Progenitor cell of endocrine pancreas (in vitro differentiated cells): ENCODE measurements at regions not wholly inside any gene's neighbourhood (a gene's known extent, or its start where the extent isn't known, plus 50 kb on each side); places are given as distances from the start of the nearest gene placed in this dataset.
"Not testable (repeated sequence)": the region's sequence is repeated elsewhere in the genome, so short reads cannot be mapped to it uniquely, and the experiment has no call there.

Experiments used
- DNase-seq: peaks from one replicate; pipeline ENCODE4 v3.0.0; 2021; ENCODE audit warnings: low spot score; ENCODE audit not compliant: unreplicated experiment
- H3K27ac Mint-ChIP-seq: 2 replicates; pipeline ENCODE4 v1.8.0; 2021; ENCODE audit warnings: mild to moderate bottlenecking, moderate library complexity, mixed read lengths
- H3K27me3 Mint-ChIP-seq: 2 replicates; pipeline ENCODE4 v1.8.0; 2021; ENCODE audit warnings: mixed read lengths
- H3K36me3 Mint-ChIP-seq: 2 replicates; pipeline ENCODE4 v1.8.0; 2022; ENCODE audit warnings: mixed read lengths; ENCODE audit not compliant: insufficient read depth
- H3K4me1 Mint-ChIP-seq: 2 replicates; pipeline ENCODE4 v1.8.0; 2021; ENCODE audit warnings: low read depth, mixed read lengths
- H3K4me3 Mint-ChIP-seq: 2 replicates; pipeline ENCODE4 v1.8.0; 2021; ENCODE audit warnings: low read depth, mild to moderate bottlenecking, moderate library complexity, mixed read lengths
- H3K9me3 Mint-ChIP-seq: 2 replicates; pipeline ENCODE4 v1.8.0; 2021; ENCODE audit warnings: low read depth, mixed read lengths
- TF ChIP-seq, protein P1 (sequence below): fragments of 200-600 bp; sonication (generic); IDR thresholded peaks from one replicate; pipeline ENCODE4 v1.5.0; 2021; ENCODE audit warnings: antibody characterized with exemption, mild to moderate bottlenecking; ENCODE audit not compliant: unreplicated experiment

DNA sequence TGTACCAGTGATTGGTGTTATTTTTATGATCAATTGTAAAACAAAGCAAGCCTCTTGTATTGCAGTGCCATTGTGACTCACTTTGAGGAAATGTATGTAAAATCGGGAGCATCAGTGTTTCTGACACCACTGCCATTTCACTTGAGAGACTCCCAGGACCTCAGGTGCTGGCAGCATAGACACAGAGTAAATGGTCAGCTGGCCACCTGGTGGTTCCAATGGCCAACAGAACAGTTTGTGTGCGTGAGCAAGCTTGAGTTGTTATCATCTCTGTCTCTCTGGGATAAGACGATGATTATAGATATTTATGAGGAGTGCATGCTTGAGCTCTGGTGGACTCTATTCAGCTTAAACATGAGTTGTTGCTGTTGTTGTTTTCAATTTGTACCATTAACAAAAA is 356.6 kb downstream of the GUCY2F start:
- Mint-ChIP-seq H3K36me3 (no peaks in the 10 kb centered on the region), H3K4me1 (no peaks in the 10 kb centered on the region)

DNA sequence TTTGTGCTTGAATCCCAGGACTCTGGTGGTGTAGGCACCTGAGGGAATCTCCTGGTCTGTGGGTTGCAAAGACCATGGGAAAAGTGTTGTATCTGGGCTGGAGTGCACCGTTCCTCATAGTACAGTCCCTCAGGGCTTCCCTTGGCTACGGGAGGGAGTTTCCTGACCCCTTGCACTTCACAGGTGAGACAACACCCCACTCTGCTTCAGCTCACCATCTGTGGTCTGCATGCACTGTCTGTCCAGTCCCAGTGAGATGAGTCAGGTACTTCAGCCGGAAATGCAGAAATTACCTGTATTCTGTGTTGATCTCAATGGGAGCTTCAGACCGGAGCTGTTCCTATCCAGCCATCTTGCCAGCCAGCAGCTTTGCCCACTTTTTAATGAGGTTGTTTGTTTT is 353.0 kb upstream of the IRS4 start:
- Mint-ChIP-seq H3K36me3 (no peaks in the 10 kb centered on the region), H3K27ac (no peak overlapping the region), H3K27me3 (no peaks in the 10 kb centered on the region), H3K4me3 (no peak overlapping the region), H3K9me3 (peaks cover 23% of the 10 kb centered on the region), H3K4me1 (no peaks in the 10 kb centered on the region)
- no peak for DNase-seq
- TF ChIP-seq, protein P1, sequence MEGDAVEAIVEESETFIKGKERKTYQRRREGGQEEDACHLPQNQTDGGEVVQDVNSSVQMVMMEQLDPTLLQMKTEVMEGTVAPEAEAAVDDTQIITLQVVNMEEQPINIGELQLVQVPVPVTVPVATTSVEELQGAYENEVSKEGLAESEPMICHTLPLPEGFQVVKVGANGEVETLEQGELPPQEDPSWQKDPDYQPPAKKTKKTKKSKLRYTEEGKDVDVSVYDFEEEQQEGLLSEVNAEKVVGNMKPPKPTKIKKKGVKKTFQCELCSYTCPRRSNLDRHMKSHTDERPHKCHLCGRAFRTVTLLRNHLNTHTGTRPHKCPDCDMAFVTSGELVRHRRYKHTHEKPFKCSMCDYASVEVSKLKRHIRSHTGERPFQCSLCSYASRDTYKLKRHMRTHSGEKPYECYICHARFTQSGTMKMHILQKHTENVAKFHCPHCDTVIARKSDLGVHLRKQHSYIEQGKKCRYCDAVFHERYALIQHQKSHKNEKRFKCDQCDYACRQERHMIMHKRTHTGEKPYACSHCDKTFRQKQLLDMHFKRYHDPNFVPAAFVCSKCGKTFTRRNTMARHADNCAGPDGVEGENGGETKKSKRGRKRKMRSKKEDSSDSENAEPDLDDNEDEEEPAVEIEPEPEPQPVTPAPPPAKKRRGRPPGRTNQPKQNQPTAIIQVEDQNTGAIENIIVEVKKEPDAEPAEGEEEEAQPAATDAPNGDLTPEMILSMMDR: no peak

More for the DNA sequence above, 356.6 kb downstream of the GUCY2F start:
- TF ChIP-seq, protein P1: no peak
- H3K27me3 Mint-ChIP-seq: no peaks in the 10 kb centered on the region
- H3K4me3 Mint-ChIP-seq: no peak overlapping the region
- H3K9me3 Mint-ChIP-seq: no peaks in the 10 kb centered on the region
- DNase-seq: no peak
- H3K27ac Mint-ChIP-seq: no peak overlapping the region

DNA sequence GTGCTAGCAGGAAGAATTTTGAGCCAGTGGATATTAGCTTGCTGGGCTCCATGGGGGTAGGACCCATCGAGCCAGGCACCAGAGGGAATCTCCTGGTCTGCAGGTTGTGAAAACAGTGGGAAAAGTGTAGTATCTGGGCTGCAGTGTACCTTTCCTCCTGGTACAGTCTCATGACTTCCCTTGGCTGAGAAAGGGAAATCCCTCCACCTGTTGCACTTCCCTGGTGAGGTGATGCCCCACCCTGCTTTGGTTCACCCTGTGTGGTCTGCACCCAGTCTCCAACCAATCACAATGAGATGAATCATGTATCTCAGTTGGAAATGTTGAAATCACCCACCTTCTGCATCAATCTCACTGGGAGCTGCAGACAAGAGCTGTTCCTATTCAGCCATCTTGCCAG is 341.4 kb upstream of the IRS4 start:
- Mint-ChIP-seq H3K9me3 (peaks cover 14% of the 10 kb centered on the region), H3K36me3 (no peaks in the 10 kb centered on the region), H3K27me3 (no peaks in the 10 kb centered on the region), H3K4me3 (no peak overlapping the region), H3K4me1 (no peaks in the 10 kb centered on the region), H3K27ac (no peak overlapping the region)
- TF ChIP-seq, protein P1: no peak
- DNase-seq: no peak

- H3K4me3 Mint-ChIP-seq, H3K9me3 Mint-ChIP-seq, DNase-seq, H3K4me1 Mint-ChIP-seq, H3K36me3 Mint-ChIP-seq, H3K27ac Mint-ChIP-seq, H3K27me3 Mint-ChIP-seq: not testable (repeated sequence)
Measured at GRCh38 chrX:109054181-109054581, 317.8 kb upstream of the IRS4 start.

GRCh38 chrX:109049903-109050302 is 313.5 kb upstream of the IRS4 start:
- no peak overlapping the region for H3K27ac Mint-ChIP-seq
- no peak for DNase-seq
- H3K36me3 Mint-ChIP-seq: no peaks in the 10 kb centered on the region
- no peak overlapping the region for H3K4me3 Mint-ChIP-seq
- H3K9me3 Mint-ChIP-seq: no peaks in the 10 kb centered on the region
- no peaks in the 10 kb centered on the region for H3K27me3 Mint-ChIP-seq
- H3K4me1 Mint-ChIP-seq: peaks cover 5% of the 10 kb centered on the region
- TF ChIP-seq, protein P1: peak; percentile 51

GRCh38 chrX:109049416-109049815 is 313.1 kb upstream of the IRS4 start:
- Mint-ChIP-seq H3K36me3 (no peaks in the 10 kb centered on the region), H3K27me3 (no peaks in the 10 kb centered on the region), H3K9me3 (no peaks in the 10 kb centered on the region), H3K27ac (no peak overlapping the region), H3K4me1 (peaks cover 5% of the 10 kb centered on the region), H3K4me3 (no peak overlapping the region)
- TF ChIP-seq, protein P1: no peak
- DNase-seq: no peak
